Adrenal gland (tissue), 9 donors: ENCODE measurements at regions not wholly inside any gene's neighbourhood (a gene's known extent, or its start where the extent isn't known, plus 50 kb on each side); places are given as distances from the start of the nearest gene placed in this dataset.

Source experiments
- DNase-seq, 7 donors: peaks; one replicate each; pipeline ENCODE4 v3.0.0-alpha.2; 2019 to 2020
- H3K27ac ChIP-seq, 5 donors: fragments of 200-600 bp; sonication (generic) in 4 of 5; 1 replicate in 3 of 5; 2 replicates in 2 of 5; pipeline versions ENCODE4 v1.5.1 to v1.8.0; 2016 to 2020; ENCODE audit warnings: mild to moderate bottlenecking in 1 of 5
- H3K27me3 ChIP-seq: fragments of 200-600 bp; 2 replicates; pipeline ENCODE4 v1.8.0; 2021
- H3K36me3 ChIP-seq, 2 donors: fragments of 200-600 bp; replicated peaks in 1 of 2; 1 replicate in 1 of 2; 2 replicates in 1 of 2; pipeline versions ENCODE4 v1.5.1 to v1.8.0; 2018 to 2022
- H3K4me1 ChIP-seq, 2 donors: fragments of 200-600 bp; replicated peaks in 1 of 2; 1 replicate in 1 of 2; 2 replicates in 1 of 2; pipeline versions ENCODE4 v1.5.1 to v1.8.0; 2018 to 2021
- H3K4me3 ChIP-seq, 4 donors: fragments of 200-600 bp; sonication (generic) in 3 of 4; one replicate each; pipeline ENCODE4 v1.5.1; 2016 to 2018
- H3K9me3 ChIP-seq, 3 donors: fragments of 200-600 bp; sonication (generic) in 1 of 3; replicated peaks in 1 of 3; 1 replicate in 2 of 3; 2 replicates in 1 of 3; pipeline versions ENCODE4 v1.5.1 to v1.8.0; 2016 to 2021
- CTCF ChIP-seq, 6 experiments: fragments of 450-650 bp in 4 of 6; fragments of 200-600 bp in 2 of 6; sonication (generic) in 1 of 6; IDR thresholded peaks; 1 replicate in 5 of 6; 2 replicates in 1 of 6; pipeline versions ENCODE4 v1.5.1 to v1.8.0; 2016 to 2021; ENCODE audit warnings: antibody characterized with exemption in 6 of 6, mild to moderate bottlenecking in 2 of 6, moderate library complexity in 1 of 6
- POLR2A ChIP-seq, 2 donors: fragments of 450-650 bp; IDR thresholded peaks; one replicate each; pipeline ENCODE4 v1.6.1; 2017; ENCODE audit warnings: antibody characterized with exemption in 2 of 2, mild to moderate bottlenecking in 2 of 2, moderate library complexity in 1 of 2
- WGBS, 4 donors: extraction: QIAGEN DNeasy Blood & Tissue Kit in 2 of 4; methylation state at CpG; one replicate each; pipeline versions ENCODE4 v1.1.5 to v1.1.7; 2013 to 2017; 5-methylcytosine and 5-hydroxymethylcytosine counted together
- intact Hi-C, 2 donors: fragments of 100-400 bp; cut with DNase I; formaldehyde crosslinking; loops; one replicate each; pipeline versions ENCODE4 v1.14.1 to v1.15.0; 2022 to 2023
- donor health status: healthy with polysubstance abuse.
- donor health status: Bipolar disorder and iron deficiency.
- donor health status: DM: yes; HTN: yes; CAD: no.
- donor health status: DM: no; HTN: no; CAD: no.
- donor health status: DM: no; HTN: no; CAD: no.

- intact Hi-C loops, result no loop called here
- WGBS, 4 donors, result 40 to 69% (median 56%) methylated on average over 2 of the region's 2 CpGs
- H3K36me3 ChIP-seq, result no peaks in the 10 kb centered on the region
- no peak overlapping the region for H3K27ac ChIP-seq
- H3K4me3 ChIP-seq, result no peak overlapping the region
- TF ChIP-seq CTCF (IDR thresholded peaks at IDR 0.05), result no peak
- no peak for TF ChIP-seq POLR2A (IDR thresholded peaks at IDR 0.05)
- no peak for DNase-seq
- no peaks in the 10 kb centered on the region for H3K27me3 ChIP-seq
- no peaks in the 10 kb centered on the region for H3K9me3 ChIP-seq
- H3K4me1 ChIP-seq, result no peaks in the 10 kb centered on the region
These were observed 1456.1 kb upstream of the MIR17HG start for GRCh38 chr13:89891416-89891815.

GRCh38 chr13:89897681-89898080 is 1449.8 kb upstream of the MIR17HG start:
- Histone ChIP-seq H3K27me3 (no peaks in the 10 kb centered on the region), H3K9me3 (no peaks in the 10 kb centered on the region), H3K4me1 (no peaks in the 10 kb centered on the region), H3K36me3 (no peaks in the 10 kb centered on the region), H3K27ac (no peak overlapping the region), H3K4me3 (no peak overlapping the region)
- no peak for TF ChIP-seq POLR2A (IDR thresholded peaks at IDR 0.05)
- no peak for TF ChIP-seq CTCF (IDR thresholded peaks at IDR 0.05)
- WGBS, 4 donors, result 76 to 95% (median 82%) methylated on average over 1 of the region's 1 CpG
- no peak for DNase-seq
- intact Hi-C loops, result no loop called here

GRCh38 chr13:89899302-89900103 is 1448.0 kb upstream of the MIR17HG start:
- no peak for TF ChIP-seq CTCF (IDR thresholded peaks at IDR 0.05)
- no peak for TF ChIP-seq POLR2A (IDR thresholded peaks at IDR 0.05)
- DNase-seq, result no peak
- intact Hi-C loops, result no loop called here
- Histone ChIP-seq H3K9me3 (peaks cover 0 to 3% (median 0%) of the 10 kb centered on the region in 3 donors), H3K27me3 (no peaks in the 10 kb centered on the region), H3K4me1 (no peaks in the 10 kb centered on the region), H3K4me3 (no peak overlapping the region), H3K36me3 (no peaks in the 10 kb centered on the region), H3K27ac (no peak overlapping the region)
- WGBS, 4 donors, result 80 to 90% (median 82%) methylated on average over 5 of the region's 5 CpGs

GRCh38 chr13:89900104-89900765 is 1447.3 kb upstream of the MIR17HG start:
- Histone ChIP-seq H3K27ac (no peak overlapping the region), H3K27me3 (no peaks in the 10 kb centered on the region), H3K36me3 (no peaks in the 10 kb centered on the region), H3K4me1 (no peaks in the 10 kb centered on the region), H3K9me3 (peaks cover 0 to 3% (median 0%) of the 10 kb centered on the region in 3 donors), H3K4me3 (no peak overlapping the region)
- DNase-seq, result no peak
- no peak for TF ChIP-seq POLR2A (IDR thresholded peaks at IDR 0.05)
- no peak for TF ChIP-seq CTCF (IDR thresholded peaks at IDR 0.05)
- intact Hi-C loops, result no loop called here
- 65 to 73% (median 70%) methylated on average over 5 of the region's 5 CpGs for WGBS, 4 donors
